ENCODE measurements at regions not wholly inside any gene's neighbourhood (a gene's known extent, or its start where the extent isn't known, plus 50 kb on each side); places are given as distances from the start of the nearest gene placed in this dataset.

DNA sequence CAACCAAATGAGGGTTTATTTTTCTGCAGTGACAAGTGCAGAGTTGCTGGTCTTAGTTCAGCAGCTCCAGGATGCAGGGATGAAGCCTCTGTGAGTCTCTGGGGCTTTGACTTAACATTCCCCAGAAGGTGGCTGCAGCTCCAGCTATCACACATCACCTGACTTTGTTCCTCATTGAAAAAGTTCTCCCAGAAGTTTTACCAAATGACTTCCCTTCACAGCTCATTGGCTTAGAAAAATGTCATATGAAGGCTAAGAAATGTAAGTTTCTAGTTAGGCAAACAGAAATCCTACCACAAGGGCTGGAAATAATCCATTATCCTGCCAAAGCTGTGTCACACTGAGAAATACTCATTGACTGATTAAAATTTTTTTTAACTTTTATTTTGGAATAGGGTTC is 184.9 kb downstream of the MINAR1 start:
- TF ChIP-seq EZH2 (IDR thresholded peaks at IDR 0.05), result no peak
- TF ChIP-seq POLR2AphosphoS5 (IDR thresholded peaks at IDR 0.05; ENCODE audit: borderline replicate concordance, low read depth, low read length), result no peak
- TF ChIP-seq FOXP2 (optimal IDR thresholded peaks at IDR 0.05; ENCODE audit: control extremely low read depth, extremely low read length, insufficient read depth), result no peak

Data from SK-N-MC (cell line).